Fibroblast of peridontal ligament (primary cell): ENCODE measurements at regions not wholly inside any gene's neighbourhood (a gene's known extent, or its start where the extent isn't known, plus 50 kb on each side); places are given as distances from the start of the nearest gene placed in this dataset.

Experiments
- DNase-seq: peaks from one replicate; pipeline ENCODE4 v3.0.0-alpha.2; 2010; ENCODE audit errors: extremely low read depth

DNA sequence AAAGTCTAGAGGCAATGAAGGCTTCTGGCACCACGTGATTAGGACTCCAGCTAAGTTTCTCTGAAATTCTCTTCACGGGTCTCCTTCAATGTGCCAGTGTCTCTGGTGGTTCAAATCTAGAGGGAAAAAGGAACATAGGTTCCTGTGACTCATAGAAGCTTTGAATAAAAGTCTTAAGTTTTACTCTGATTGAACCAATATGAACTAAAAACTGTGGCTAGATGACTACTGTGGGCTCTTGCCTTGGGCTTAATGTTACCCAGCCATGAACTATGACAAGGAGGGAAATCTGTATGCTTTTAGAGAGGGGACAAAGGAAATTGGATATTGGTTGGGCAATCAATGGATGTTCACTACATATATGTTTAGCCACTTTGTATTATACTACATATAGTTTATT is 49.9 kb upstream of the TEX13D start:
- DNase-seq = no peak
